GM23338 (cell line): ENCODE measurements at regions not wholly inside any gene's neighbourhood (a gene's known extent, or its start where the extent isn't known, plus 50 kb on each side); places are given as distances from the start of the nearest gene placed in this dataset.

Experiments
- ATAC-seq: fragments of 200-7000 bp; cut with Tn5 transposase; 3 replicates; pipeline ENCODE4 v1.9.1; 2020
- DNase-seq: peaks from one replicate; pipeline ENCODE4 v3.0.0-alpha.2; 2015; ENCODE audit warnings: low spot score
- H2AFZ ChIP-seq: fragments of 200-600 bp; sonication (generic); 2 replicates; pipeline ENCODE4 v1.8.0; 2016; ENCODE audit warnings: antibody characterized with exemption, mild to moderate bottlenecking, moderate library complexity
- H3F3A ChIP-seq: fragments of 200-600 bp; sonication (generic); replicated peaks from 2 replicates; pipeline ENCODE4 v1.8.0; 2017; ENCODE audit warnings: antibody characterized with exemption, mixed run types, low read depth
- H3K27ac ChIP-seq: fragments of 200-600 bp; sonication (generic); 2 replicates; pipeline ENCODE4 v1.6.1; 2016; ENCODE audit warnings: low read depth
- H3K27me3 ChIP-seq: fragments of 200-600 bp; sonication (generic); 2 replicates; pipeline ENCODE4 v1.8.0; 2016; ENCODE audit warnings: mild to moderate bottlenecking, mixed run types, moderate library complexity; ENCODE audit not compliant: insufficient read depth
- H3K36me3 ChIP-seq: fragments of 200-600 bp; sonication (generic); 2 replicates; pipeline ENCODE4 v1.8.0; 2016; ENCODE audit warnings: mild to moderate bottlenecking; ENCODE audit not compliant: insufficient read depth
- H3K4me1 ChIP-seq: fragments of 200-600 bp; sonication (generic); 2 replicates; pipeline ENCODE4 v1.8.0; 2016; ENCODE audit warnings: mild to moderate bottlenecking, moderate library complexity; ENCODE audit not compliant: insufficient read depth
- H3K4me2 ChIP-seq: fragments of 200-600 bp; sonication (generic); 2 replicates; pipeline ENCODE4 v1.7.1; 2017; ENCODE audit warnings: mixed run types
- H3K4me3 ChIP-seq: fragments of 200-600 bp; sonication (generic); 2 replicates; pipeline ENCODE4 v1.6.1; 2016; ENCODE audit warnings: mixed run types
- H3K79me2 ChIP-seq: fragments of 200-600 bp; sonication (generic); replicated peaks from 2 replicates; pipeline ENCODE4 v1.8.0; 2017; ENCODE audit warnings: mild to moderate bottlenecking; ENCODE audit not compliant: insufficient read depth
- H3K9me2 ChIP-seq: fragments of 200-600 bp; sonication (generic); 2 replicates; pipeline ENCODE4 v1.8.0; 2017; ENCODE audit not compliant: insufficient read depth
- H4K20me1 ChIP-seq: fragments of 200-600 bp; sonication (generic); replicated peaks from 2 replicates; pipeline ENCODE4 v1.8.0; 2017; ENCODE audit warnings: mild to moderate bottlenecking; ENCODE audit not compliant: insufficient read depth
- H3K27ac Mint-ChIP-seq: 2 replicates; pipeline ENCODE4 v1.8.0; 2020; ENCODE audit warnings: inconsistent platforms, mild to moderate bottlenecking, moderate library complexity, mixed read lengths
- H3K27me3 Mint-ChIP-seq: 3 replicates; pipeline ENCODE4 v1.8.0; 2022; ENCODE audit warnings: low read depth, mild to moderate bottlenecking, moderate library complexity, mixed read lengths, inconsistent platforms; ENCODE audit not compliant: insufficient read depth, poor library complexity
- H3K36me3 Mint-ChIP-seq: 3 replicates; pipeline ENCODE4 v1.8.0; 2021; ENCODE audit warnings: low read depth, mild to moderate bottlenecking, inconsistent platforms, moderate library complexity, mixed read lengths
- H3K4me1 Mint-ChIP-seq: 3 replicates; pipeline ENCODE4 v1.8.0; 2020; ENCODE audit warnings: mild to moderate bottlenecking, inconsistent platforms, mixed read lengths
- H3K4me3 Mint-ChIP-seq: 3 replicates; pipeline ENCODE4 v1.8.0; 2021; ENCODE audit warnings: moderate library complexity, mild to moderate bottlenecking, inconsistent platforms, mixed read lengths
- H3K9me3 Mint-ChIP-seq: 3 replicates; pipeline ENCODE4 v1.8.0; 2020; ENCODE audit warnings: moderate library complexity, mild to moderate bottlenecking, inconsistent platforms, mixed read lengths
- CREB1 ChIP-seq: fragments of 250-450 bp; sonication (Bioruptor Pico); IDR thresholded peaks from 2 replicates; pipeline ENCODE4 v1.5.0; 2020; ENCODE audit warnings: low read depth, mild to moderate bottlenecking, moderate library complexity
- EZH2phosphoT487 ChIP-seq: fragments of 200-600 bp; sonication (generic); IDR thresholded peaks from one replicate; pipeline ENCODE4 v1.8.1; 2018; ENCODE audit warnings: antibody characterized with exemption; ENCODE audit not compliant: unreplicated experiment
- NANOG ChIP-seq: IDR thresholded peaks from 2 replicates; pipeline ENCODE4 v1.6.1; 2016; ENCODE audit warnings: antibody characterized with exemption, borderline replicate concordance
- POLR2AphosphoS5 ChIP-seq: IDR thresholded peaks from 2 replicates; pipeline ENCODE4 v1.6.1; 2016; ENCODE audit warnings: antibody characterized with exemption, low read depth
- REST ChIP-seq: IDR thresholded peaks from one replicate; pipeline ENCODE4 v1.6.1; 2018; ENCODE audit warnings: antibody characterized with exemption; ENCODE audit not compliant: unreplicated experiment
- ZNF114 ChIP-seq: fragments of 250-450 bp; sonication (Bioruptor Pico); IDR thresholded peaks from 2 replicates; pipeline ENCODE4 v1.5.0; 2020; ENCODE audit warnings: mild to moderate bottlenecking, moderate library complexity
- TF ChIP-seq, protein P1 (sequence below): fragments of 250-450 bp; sonication (Bioruptor Pico); IDR thresholded peaks from 2 replicates; pipeline ENCODE4 v1.5.0; 2020; ENCODE audit warnings: mild to moderate bottlenecking, moderate library complexity

DNA sequence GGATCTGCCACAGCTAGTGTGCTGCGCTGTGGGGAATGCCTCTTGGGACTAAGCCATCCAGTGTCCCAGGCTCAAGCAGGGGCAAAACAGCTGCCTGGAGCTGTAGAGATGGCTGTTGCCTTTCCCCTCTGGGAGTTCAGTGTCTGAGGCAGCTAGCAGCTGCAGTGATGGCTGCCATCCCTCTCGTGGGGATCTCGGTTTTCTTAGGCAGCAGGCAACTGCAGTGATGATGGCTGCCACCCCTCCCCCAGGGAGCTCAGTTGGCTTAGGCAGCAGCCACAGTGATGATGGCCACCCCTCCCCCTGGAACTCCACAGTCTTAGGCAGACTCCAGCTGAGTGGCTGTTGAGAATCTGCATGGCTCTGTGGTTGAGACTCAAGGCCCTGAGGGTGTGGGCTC is 1389.2 kb upstream of the NUDT12 start (continued):
- TF ChIP-seq, protein P1, sequence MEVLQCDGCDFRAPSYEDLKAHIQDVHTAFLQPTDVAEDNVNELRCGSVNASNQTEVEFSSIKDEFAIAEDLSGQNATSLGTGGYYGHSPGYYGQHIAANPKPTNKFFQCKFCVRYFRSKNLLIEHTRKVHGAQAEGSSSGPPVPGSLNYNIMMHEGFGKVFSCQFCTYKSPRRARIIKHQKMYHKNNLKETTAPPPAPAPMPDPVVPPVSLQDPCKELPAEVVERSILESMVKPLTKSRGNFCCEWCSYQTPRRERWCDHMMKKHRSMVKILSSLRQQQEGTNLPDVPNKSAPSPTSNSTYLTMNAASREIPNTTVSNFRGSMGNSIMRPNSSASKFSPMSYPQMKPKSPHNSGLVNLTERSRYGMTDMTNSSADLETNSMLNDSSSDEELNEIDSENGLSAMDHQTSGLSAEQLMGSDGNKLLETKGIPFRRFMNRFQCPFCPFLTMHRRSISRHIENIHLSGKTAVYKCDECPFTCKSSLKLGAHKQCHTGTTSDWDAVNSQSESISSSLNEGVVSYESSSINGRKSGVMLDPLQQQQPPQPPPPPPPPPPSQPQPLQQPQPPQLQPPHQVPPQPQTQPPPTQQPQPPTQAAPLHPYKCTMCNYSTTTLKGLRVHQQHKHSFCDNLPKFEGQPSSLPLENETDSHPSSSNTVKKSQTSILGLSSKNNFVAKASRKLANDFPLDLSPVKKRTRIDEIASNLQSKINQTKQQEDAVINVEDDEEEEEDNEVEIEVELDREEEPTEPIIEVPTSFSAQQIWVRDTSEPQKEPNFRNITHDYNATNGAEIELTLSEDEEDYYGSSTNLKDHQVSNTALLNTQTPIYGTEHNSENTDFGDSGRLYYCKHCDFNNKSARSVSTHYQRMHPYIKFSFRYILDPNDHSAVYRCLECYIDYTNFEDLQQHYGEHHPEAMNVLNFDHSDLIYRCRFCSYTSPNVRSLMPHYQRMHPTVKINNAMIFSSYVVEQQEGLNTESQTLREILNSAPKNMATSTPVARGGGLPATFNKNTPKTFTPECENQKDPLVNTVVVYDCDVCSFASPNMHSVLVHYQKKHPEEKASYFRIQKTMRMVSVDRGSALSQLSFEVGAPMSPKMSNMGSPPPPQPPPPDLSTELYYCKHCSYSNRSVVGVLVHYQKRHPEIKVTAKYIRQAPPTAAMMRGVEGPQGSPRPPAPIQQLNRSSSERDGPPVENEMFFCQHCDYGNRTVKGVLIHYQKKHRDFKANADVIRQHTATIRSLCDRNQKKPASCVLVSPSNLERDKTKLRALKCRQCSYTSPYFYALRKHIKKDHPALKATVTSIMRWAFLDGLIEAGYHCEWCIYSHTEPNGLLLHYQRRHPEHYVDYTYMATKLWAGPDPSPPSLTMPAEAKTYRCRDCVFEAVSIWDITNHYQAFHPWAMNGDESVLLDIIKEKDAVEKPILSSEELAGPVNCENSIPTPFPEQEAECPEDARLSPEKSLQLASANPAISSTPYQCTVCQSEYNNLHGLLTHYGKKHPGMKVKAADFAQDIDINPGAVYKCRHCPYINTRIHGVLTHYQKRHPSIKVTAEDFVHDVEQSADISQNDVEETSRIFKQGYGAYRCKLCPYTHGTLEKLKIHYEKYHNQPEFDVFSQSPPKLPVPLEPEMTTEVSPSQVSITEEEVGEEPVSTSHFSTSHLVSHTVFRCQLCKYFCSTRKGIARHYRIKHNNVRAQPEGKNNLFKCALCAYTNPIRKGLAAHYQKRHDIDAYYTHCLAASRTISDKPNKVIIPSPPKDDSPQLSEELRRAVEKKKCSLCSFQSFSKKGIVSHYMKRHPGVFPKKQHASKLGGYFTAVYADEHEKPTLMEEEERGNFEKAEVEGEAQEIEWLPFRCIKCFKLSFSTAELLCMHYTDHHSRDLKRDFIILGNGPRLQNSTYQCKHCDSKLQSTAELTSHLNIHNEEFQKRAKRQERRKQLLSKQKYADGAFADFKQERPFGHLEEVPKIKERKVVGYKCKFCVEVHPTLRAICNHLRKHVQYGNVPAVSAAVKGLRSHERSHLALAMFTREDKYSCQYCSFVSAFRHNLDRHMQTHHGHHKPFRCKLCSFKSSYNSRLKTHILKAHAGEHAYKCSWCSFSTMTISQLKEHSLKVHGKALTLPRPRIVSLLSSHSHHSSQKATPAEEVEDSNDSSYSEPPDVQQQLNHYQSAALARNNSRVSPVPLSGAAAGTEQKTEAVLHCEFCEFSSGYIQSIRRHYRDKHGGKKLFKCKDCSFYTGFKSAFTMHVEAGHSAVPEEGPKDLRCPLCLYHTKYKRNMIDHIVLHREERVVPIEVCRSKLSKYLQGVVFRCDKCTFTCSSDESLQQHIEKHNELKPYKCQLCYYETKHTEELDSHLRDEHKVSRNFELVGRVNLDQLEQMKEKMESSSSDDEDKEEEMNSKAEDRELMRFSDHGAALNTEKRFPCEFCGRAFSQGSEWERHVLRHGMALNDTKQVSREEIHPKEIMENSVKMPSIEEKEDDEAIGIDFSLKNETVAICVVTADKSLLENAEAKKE (CRISPR knock-in tag), result no peak
- no peak for TF ChIP-seq ZNF114 (CRISPR knock-in tag)

DNA sequence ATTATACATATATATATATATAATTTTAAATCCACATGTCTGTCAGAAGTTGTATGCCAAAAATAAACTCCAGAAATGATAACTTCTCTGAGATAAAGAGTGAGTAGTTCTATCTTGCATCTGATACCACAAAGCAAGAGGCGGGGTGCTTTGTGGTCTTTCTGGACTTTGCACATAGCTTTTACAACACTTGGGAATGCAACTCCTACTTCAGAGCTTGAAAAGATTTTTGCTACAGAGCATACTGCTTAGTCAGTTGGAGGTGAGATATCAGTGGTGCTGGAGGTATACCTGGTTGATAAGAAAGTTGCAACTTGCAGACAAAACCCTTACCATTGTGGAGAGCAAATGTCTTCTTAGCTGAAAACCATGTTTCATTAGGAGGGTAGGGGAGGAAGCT is 1384.5 kb upstream of the NUDT12 start:
- Mint-ChIP-seq H3K27ac (no peak overlapping the region), H3K27me3 (peaks cover 2% of the 10 kb centered on the region), H3K36me3 (no peaks in the 10 kb centered on the region), H3K4me1 (no peaks in the 10 kb centered on the region), H3K4me3 (no peak overlapping the region), H3K9me3 (no peaks in the 10 kb centered on the region; the same call in 1 of the 3 replicates)
- Histone ChIP-seq H3K36me3 (no peaks in the 10 kb centered on the region), H3K79me2 (no peaks in the 10 kb centered on the region), H3F3A (no peaks in the 10 kb centered on the region), H3K9me2 (peaks cover 13% of the 10 kb centered on the region; the same call in 1 of the 2 replicates), H2AFZ (no peak overlapping the region), H3K4me3 (no peak overlapping the region), H3K4me1 (no peaks in the 10 kb centered on the region), H3K4me2 (no peak overlapping the region), H3K27me3 (no peaks in the 10 kb centered on the region), H4K20me1 (no peaks in the 10 kb centered on the region), H3K27ac (no peak overlapping the region)
- ATAC-seq (no peak), DNase-seq (no peak)
- no peak for TF ChIP-seq CREB1 (CRISPR knock-in tag)
- TF ChIP-seq EZH2phosphoT487, result no peak
- no peak for TF ChIP-seq POLR2AphosphoS5
- TF ChIP-seq, protein P1 (CRISPR knock-in tag), result no peak
- TF ChIP-seq REST, result no peak
- TF ChIP-seq NANOG, result no peak
